Activated CD4-positive, alpha-beta T cell treated with anti-CD3 and anti-CD28 coated beads, Interleukin-2, amount 10 ng/mL, durations not matched to agents 24 days and 14 days (primary cell): ENCODE measurements at regions not wholly inside any gene's neighbourhood (a gene's known extent, or its start where the extent isn't known, plus 50 kb on each side); places are given as distances from the start of the nearest gene placed in this dataset.

Experiments used
- DNase-seq: peaks from one replicate; pipeline ENCODE4 v3.0.0; 2022
- H3K27ac Mint-ChIP-seq: one replicate; pipeline ENCODE4 v1.8.0; 2022; ENCODE audit warnings: mild to moderate bottlenecking, mixed read lengths
- H3K27me3 Mint-ChIP-seq: one replicate; pipeline ENCODE4 v1.8.0; 2022; ENCODE audit warnings: mixed read lengths
- H3K36me3 Mint-ChIP-seq: one replicate; pipeline ENCODE4 v1.8.0; 2022; ENCODE audit warnings: low read depth, mild to moderate bottlenecking, mixed read lengths
- H3K4me1 Mint-ChIP-seq: one replicate; pipeline ENCODE4 v1.8.0; 2021; ENCODE audit warnings: mixed read lengths
- H3K4me3 Mint-ChIP-seq: one replicate; pipeline ENCODE4 v1.8.0; 2022; ENCODE audit warnings: mild to moderate bottlenecking, moderate library complexity, mixed read lengths
- H3K9me3 Mint-ChIP-seq: one replicate; pipeline ENCODE4 v1.8.0; 2021; ENCODE audit warnings: mixed read lengths
- intact Hi-C: fragments of 100-400 bp; cut with micrococcal nuclease; formaldehyde crosslinking; loops from one replicate; pipeline ENCODE4 v1.15.1; 2023

DNA sequence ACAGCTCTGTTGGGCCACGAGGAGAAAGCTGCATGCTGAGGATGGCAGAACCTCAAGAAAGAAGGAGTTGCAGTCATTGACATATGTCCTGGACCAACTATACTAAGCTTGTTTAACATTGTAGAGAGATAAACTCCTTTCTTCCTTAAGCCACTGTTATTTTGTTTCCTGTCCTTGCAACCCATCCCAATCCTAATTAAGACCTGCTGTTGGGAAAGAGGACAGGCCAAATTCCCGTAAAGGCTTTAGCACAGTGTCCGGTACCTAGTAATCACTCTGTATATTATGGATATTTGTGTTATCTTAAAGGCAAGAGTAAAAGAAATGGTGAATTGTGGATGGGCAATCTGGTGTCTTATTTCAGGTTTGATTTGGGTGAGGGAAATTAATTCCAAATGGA lies 53.5 kb upstream of the WSCD2 start:
- Mint-ChIP-seq H3K27me3 (peaks cover 9% of the 10 kb centered on the region), H3K27ac (no peak overlapping the region), H3K36me3 (no peaks in the 10 kb centered on the region), H3K4me3 (no peak overlapping the region), H3K4me1 (no peaks in the 10 kb centered on the region), H3K9me3 (no peaks in the 10 kb centered on the region)
- no peak for DNase-seq
- intact Hi-C loops = no loop called here

DNA sequence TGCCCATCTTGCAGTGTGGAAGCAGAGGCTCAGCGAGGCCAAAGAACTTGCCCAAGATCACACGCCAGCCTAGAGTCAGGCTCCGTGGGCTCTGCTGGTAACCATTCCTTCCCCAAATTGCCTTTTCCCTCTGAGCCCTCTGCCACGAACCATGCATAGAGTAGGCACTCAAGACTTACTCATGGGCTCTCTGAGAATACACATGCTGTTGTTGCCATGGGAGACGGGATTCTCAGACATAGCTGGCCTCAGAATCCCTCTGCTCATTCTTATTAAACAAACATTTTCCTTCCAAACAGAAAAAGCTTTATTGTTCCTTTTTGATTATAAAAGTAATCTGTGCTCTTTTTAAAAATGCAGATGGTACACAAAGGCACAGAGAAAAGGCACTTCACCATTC lies 52.5 kb upstream of the WSCD2 start:
- H3K4me3 Mint-ChIP-seq = no peak overlapping the region
- no peak overlapping the region for H3K27ac Mint-ChIP-seq
- H3K9me3 Mint-ChIP-seq = no peaks in the 10 kb centered on the region
- peaks cover 9% of the 10 kb centered on the region for H3K27me3 Mint-ChIP-seq
- DNase-seq = no peak
- no peaks in the 10 kb centered on the region for H3K4me1 Mint-ChIP-seq
- H3K36me3 Mint-ChIP-seq = no peaks in the 10 kb centered on the region
- intact Hi-C loops = no loop called here

DNA sequence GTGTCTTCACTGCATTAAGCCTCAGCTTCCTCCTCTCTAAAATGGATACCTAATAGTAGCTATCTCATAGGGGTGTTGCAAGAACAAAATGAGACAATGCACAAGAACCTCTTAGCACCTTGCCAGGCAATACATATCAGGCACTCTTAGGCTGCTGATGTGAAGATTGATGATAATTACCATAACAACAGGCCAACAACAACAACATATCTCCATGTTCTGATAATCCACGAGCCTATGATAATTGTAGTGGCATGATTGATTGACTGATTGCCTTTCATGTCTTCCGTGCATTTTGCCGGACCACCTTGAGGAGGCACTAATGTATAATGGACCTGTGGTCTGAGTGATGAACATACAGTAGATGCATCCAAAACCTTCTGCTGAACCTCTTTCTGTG lies 50.7 kb upstream of the WSCD2 start:
- Mint-ChIP-seq H3K36me3 (no peaks in the 10 kb centered on the region), H3K27ac (no peak overlapping the region), H3K4me1 (no peaks in the 10 kb centered on the region), H3K4me3 (no peak overlapping the region), H3K27me3 (no peaks in the 10 kb centered on the region), H3K9me3 (no peaks in the 10 kb centered on the region)
- no peak for DNase-seq
- intact Hi-C loops = no loop called here
